Fibroblast of peridontal ligament (primary cell): ENCODE measurements at regions not wholly inside any gene's neighbourhood (a gene's known extent, or its start where the extent isn't known, plus 50 kb on each side); places are given as distances from the start of the nearest gene placed in this dataset.
A peak's percentile ranks its signal among the peaks of the same experiment; 100 is the strongest.
"Not testable (repeated sequence)": the region's sequence is repeated elsewhere in the genome, so short reads cannot be mapped to it uniquely, and the experiment has no call there.

Experiments
- DNase-seq: peaks from one replicate; pipeline ENCODE4 v3.0.0-alpha.2; 2010; ENCODE audit errors: extremely low read depth

DNA sequence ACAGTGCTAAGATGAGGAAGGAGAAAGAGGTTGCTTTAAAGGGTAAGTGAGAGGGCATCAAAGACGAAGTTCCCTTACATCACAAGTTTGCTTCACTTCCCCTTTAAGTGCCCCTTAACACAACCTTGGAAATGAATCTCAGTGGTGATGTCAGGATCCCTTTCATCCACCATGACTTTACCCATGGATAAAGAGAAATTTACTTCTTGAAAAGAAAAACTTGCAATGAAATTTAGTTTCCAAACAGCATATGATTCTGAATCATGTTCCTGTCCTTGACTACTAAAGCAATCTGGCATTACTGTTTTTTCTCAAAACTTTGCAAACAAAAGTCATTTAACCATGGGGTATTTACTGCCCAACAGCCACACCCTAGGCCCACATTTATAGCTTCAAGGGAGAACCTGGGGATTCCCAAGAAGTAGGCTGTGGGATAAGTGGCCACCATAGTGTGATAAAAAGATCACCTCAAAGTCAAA is 135.9 kb downstream of the ITGB8 start:
- DNase-seq, result no peak

DNA sequence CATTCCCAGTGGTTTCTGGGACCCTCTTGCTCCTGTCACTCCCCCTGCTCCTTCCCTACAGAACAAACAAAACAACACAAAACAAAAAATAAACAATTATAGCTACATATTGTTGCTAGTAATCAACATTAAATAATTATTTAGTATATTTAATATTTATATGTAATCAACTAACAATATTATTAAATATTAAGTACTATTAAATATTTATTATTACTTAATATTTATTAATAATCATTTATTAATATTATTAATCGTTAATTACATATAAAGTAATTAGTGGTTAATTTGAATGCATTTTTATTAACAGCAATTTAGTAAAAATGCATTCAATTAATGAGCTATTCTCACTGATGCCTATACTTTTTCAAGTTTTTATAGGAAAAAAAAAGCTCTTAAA is 139.4 kb downstream of the ITGB8 start:
- DNase-seq, result no peak

DNA sequence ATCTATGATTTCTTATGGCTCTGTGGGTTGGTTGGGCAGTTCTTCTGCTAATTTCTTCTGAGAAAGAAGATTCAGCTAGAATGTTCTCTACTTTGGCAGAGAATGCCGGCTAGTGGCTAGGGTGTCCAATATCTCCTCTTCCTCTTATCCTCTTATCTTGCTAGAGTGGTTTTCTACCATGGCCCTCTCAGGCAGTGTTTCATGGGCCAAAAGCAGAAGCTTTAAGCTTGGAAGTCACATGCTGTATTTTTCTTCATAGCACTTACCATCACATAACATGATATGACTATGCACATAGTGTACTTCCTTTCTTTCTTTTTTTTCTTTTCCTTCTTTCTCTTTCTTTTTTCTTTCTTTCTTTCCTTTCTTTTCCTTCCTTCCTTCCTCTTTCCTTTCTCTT is 140.0 kb downstream of the ITGB8 start:
- no peak for DNase-seq

DNA sequence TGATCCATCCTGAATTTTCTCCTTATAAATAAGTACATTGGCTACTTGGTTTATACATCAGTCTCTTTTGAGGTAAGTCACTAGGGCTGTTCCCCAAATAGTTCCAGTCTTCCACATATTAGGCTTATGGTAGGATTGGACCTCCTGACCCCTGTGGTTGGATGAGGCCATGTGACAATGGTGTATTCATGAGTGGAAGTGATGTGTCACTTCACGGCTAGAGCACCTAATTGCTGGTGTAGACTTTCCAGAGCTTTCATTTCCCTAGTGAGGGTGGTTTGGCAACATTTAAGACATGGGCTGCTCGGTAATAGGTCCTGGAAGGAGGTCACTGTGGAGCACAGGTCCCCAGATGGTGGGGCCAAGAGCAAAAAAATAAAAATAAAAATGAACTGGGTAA is 141.2 kb upstream of the ABCB5 start:
- no peak for DNase-seq

DNA sequence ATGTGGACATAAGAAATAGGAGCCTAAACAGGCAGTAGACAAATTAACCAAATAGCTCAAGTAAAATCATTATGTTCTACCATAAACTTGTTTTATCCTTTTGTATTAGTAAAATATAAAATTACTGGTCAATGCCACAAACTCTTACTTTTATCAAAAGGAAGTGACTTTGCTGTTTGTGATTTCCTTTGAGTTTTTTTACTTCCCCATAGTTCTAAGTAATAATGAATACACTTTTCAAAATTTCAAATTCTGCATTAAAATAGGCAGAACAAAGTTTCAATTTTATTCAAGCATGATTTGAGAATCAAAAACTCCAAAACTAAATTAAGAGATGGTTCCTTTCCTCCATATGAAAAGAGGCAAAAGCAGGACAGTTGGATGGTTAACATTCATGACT is 139.7 kb upstream of the ABCB5 start:
- DNase-seq, result no peak

DNA sequence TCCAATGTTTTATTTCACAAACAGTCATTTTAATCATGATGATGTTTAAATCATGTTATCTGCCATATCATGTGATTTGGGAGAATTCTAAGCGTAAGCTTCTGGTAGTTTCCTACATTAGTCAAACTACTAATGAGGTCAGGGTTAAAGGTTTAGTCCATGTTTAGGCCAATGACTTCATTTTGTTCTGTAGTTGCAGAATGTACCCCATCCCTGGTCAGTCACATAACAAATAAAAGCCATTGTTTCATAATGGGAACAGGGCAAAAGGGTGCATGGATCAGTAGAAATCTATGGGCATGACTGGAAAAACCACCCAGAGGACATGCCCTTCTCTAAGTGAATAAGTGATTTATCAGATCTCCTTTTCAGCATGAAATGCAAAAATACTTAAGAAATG is 138.4 kb upstream of the ABCB5 start:
- no peak for DNase-seq

DNA sequence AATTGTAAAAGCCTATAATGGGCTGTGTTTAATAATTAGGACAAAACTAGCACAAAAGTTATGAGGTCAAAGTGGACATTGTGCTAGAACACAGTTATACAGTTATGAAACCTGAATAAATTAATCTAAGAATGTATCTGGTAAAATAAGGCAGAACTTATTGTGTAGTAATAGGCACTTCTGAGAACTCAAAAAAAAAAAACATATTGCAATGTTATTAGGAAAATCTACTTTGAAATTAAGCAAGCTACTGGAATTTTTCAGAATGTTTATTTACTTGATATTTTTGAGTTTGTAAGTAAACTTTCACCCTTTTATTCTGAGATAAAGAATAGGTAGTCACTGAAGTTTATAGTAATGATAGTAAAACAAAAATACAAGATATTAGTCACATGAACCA is 135.8 kb upstream of the ABCB5 start:
- DNase-seq, result no peak

DNA sequence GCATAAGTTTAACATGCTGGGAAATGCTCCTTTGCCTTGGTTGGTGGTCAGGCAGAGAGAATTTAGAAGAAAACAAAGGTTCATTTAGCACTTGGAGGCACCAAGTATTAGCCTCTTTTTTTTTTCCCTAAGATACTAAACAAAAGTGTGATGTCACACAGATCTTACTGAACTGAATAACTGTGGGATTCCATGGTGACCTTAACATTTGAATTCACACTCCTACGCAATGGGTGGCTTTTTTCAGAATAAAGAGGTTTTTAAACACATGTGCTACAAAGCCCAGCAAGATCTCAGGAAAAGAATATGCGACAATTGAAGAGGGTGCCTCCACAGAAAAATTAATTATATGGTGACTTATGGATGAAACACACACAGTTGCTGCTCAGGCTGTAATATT is 133.4 kb upstream of the ABCB5 start:
- DNase-seq, result no peak

DNA sequence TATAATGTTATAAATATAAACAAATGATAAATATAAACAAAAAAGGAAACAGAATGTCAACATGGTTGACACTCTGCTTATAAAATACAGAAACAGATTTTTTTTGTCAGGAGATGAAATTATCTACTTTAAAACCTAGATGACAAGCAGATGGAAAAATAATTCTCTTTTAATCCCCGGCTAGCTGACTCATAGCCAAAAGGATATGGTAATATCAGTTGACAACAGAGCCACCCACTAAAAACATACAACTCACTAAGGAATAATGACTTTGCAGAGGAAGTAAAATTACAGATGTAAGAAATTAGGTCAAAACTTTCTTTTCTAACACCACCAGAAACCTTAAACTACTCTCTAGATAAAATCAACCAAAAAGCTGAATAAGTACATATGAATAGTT is 131.1 kb upstream of the ABCB5 start:
- DNase-seq, result no peak

DNA sequence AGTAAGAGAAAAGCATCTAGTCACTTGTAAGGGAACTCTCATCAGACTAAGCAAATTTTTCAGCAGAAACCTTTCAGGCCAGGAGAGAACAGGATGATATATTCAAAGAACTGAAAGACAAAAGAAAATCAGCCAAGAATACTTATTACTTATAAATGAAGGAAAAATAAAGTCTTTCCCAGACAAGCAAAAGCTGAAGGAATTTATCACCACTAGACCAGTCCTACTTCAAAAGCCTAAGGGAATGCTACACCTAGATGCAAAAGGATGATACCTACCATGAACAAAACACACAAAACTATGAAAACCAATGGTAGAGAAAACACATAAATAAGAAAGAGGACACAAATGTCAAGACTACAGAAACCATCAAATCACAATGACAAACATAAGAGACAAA is 126.6 kb upstream of the ABCB5 start:
- no peak for DNase-seq

DNA sequence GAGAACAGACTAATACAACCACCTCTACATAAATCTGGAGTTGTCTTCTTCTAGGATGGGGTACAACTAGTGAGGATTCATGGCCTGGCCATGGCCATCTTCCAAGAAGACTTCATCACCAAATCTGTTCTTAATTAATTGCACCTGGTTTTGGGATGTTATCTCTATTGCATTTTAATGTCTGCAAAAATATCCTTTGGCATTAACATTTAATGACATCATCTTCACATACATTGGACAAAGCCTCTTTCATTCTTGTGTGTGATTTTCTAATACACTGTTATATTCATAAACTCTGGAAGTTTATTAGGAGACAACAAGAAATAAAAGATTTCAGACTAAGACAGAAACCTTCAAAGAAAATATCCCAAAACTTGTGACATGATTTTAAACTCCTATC is 124.2 kb upstream of the ABCB5 start:
- no peak for DNase-seq

DNA sequence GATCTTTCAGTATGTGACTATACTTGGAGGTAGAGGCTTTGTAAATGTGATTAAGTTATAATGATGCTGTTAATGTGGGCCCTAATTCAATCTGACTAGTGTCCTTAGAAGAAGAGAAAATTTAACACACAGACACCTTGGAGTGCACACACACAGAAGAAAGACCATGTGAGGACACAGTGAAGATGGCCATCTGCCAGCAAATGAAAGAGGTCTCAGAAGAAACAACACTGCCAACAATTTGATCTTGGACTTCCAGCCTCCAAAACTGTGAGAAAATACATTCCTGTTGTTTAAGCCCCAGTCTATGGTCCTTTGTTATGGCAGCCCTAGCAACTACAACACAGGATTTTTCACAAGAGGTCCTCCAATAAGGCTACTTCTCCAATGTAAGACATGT is 120.9 kb upstream of the ABCB5 start:
- no peak for DNase-seq

DNA sequence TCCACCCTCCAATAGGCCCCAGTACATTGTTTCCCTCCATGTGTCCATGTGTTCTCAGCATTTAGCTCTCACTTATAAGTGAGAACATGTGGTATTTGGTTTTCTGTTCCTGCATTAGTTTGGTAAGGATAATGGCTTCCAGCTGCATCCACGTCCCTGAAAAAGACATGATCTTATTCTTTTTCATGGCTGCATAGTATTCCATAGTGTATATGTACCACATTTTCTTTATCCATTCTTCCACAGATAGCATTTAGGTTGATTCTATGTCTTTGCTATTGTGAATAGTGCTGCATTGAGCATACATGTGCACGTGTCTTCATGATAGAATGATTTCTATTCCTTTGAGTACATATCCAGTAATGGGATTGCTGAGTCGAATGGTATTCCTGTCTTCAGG is 114.0 kb upstream of the ABCB5 start:
- not testable (repeated sequence) for DNase-seq

DNA sequence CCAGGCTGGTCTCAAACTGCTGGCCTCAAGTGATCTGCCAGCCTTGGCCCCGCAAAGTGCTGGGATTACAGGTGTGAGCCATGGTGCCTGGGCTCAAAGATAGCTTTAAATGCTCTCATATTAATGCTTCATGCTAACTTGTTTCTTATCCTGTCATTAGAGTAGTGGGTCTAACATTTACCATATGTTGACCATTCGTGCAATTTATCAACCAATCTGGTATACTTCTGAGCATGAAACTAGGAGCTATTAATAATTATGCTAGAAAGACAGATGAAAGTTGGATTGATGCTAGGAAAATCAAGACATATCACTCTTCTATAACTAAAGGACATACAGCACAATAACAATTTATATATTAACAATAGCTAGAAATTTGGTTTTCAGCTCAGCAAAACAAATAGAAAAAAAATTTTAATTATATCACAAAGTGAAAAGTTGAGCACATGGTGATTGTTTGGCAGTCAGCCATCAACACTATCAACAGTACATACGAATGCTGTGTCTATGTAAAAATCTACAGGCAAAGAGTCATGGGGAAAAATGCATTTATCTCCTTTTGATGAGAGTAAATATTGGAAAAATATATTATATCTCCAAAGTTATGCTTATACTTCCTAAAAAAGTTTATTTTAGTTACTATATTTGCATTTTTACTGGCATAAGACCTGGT is 112.1 kb upstream of the ABCB5 start:
- no peak for DNase-seq

DNA sequence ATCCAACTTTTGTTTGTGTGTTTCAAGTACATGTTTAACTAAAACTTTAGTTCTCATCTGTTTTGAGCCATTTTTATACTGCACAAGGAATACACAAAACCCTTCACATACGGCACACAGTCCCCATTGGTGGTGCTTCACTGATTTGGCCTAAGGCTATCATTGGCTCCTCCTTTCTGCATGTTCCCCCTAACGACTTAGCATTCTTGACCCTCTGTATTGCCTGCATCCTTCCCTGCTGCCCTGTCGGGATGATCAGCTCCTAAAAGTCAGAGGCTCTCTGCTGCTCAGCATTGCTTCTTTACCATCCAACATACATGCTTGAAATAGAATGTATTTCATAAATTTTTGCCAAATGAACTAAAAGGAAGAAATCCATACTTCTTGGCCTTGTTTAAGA is 111.4 kb upstream of the ABCB5 start:
- DNase-seq, result no peak

DNA sequence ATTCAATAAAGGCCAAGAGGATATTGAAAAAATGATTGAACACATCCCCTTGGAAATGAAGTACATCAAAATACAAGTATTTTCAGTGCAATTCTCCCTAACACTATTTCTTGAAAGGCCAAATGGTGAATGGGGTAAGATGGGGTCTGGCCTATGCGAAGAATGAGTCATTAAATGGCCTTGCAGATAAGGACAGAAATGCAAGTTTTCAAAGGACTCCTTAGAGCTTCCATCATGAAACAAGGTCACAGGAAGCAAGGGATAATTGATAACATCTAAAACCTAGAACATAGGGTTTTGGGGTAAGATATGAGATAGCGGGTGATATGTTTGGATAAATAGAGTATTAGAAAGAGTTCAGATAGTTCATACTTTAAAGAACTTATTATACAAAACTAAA is 109.3 kb upstream of the ABCB5 start:
- DNase-seq, result no peak

DNA sequence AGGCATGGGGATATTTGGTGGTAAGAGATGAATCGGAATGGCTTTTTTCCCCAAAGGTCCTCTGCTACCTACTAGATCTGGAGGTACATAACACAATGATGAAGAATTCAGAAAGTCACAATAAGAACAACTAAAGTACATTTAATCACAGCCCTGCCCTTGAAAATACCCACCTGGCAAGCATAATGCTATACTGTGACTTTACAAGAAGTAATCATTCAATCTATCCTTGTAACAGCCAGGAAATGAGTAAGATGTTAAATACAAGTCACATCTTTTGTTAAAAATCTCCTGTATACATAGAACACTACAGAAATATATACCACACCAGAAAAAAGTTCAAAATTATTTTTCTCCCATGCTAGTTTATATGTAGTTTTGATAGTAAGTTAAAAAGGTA is 108.3 kb upstream of the ABCB5 start:
- no peak for DNase-seq

DNA sequence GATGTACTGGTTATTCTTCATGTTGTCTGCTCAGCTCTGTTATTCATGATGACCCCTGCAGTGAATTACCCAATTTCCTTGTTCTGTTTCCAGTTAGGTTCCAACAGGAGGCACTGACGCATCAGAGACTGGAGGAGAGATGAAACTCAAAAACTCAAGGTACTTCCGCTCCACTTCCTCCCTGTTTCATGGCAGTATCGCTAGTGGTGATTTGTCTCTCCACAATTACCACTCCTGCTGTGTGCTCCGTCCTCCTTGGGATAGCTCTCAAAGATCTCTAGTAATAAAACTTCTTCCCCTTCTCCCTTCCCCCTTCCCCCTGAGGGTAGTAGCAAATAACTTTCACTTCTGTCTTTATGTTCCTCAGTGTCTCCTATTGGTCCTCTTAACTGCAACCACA is 107.4 kb upstream of the ABCB5 start:
- DNase-seq, result no peak

DNA sequence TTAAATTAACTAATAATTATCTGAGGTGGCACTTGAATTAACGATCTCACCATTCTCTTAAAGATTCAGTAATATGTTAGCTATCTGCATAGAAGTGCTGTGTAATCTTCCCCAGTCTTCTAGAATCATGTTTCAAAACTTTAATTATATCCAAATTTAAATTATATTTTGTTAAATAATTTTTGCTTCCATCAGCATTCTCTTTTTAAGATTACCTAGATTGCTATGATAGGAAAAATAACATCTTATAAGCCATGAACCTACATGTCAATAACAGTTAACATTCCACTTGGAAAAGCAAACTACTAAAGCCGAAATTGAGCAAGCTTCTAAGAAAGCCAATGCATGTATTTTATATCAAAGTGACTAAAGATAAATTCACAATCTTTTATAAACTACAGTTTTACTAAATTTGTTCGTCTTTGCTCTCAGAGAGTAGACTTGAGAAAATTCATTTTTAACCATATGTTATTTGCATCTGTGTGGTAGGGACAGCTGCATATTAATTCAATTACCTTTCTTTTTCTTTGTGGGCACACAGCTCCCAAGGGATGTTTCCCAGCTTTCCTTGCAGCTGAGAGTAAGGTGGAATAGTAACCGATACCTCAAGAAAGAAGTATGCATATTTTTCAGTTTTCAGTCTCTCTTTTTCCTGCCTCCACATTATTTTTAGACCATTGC is 105.4 kb upstream of the ABCB5 start:
- DNase-seq, result no peak

DNA sequence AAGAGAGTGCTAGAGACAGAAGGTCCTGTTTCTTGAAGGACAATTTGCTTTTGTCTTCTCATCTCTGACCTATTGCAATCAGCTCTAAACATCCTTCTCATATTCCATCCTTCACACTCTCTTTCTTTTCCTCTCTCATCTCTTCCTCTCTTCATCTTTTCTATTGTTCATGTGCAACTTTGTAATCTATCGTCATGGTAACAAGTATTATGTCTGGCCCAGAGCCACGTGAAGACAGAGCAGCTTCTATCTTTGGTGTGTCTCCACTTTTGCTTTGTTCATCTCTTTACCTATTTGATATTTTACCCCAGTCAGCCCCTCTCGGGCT is 104.9 kb upstream of the ABCB5 start:
- DNase-seq, result no peak

DNA sequence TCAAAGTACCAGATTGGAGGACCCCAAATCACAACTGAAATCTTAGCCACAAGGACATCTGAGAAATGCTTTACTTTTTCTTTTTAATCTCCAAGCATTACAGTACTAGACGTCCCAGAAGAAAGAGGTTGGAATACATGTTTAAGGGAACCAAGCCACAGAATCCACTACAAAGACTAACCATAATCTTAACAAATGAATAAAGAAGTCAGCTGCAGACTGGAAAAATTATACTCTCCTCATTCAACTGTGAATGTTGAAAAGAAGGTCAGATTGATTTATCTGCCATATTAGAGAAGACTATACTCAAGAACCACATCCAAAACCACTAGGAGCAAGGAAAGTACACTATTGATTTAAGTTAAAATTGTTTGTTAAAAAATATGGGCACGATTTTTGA is 102.1 kb upstream of the ABCB5 start:
- no peak for DNase-seq

DNA sequence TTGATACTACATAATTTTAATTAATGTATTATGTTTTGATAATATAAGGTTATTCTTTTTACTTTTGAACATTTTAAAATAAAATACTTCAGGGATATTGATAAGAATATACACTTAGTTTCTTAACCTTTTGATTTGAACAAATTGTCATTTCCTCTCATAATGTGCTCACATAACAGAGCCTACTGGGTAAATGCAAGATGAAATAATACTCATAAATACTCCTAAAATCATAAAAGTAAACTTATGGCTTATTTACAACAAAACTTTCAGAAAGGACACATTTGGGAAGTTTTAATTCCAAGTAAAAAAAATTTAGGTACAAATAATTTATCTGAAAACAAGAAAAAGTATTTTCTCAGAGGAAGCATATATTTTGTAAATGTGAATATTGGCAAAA is 101.6 kb upstream of the ABCB5 start:
- no peak for DNase-seq

DNA sequence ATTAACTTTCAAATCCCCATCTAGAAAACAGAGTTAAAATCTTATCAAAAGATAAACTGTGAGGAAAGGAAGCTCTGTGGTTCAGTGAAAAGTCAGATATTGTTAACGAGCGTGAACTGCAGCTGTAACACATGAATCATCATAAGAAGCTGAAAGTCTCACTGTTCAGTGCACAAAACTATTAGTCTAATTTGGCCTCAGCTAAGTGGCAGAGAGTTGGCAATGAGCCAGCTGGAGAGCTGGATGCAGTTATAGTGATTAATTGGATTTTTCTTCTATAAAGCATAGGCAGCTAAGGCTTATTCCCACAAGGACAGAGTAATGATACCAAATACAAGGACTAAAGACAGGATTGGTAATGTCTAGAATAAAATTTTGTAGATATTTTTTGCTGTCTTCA is 101.1 kb upstream of the ABCB5 start:
- DNase-seq, result peak; percentile 0

DNA sequence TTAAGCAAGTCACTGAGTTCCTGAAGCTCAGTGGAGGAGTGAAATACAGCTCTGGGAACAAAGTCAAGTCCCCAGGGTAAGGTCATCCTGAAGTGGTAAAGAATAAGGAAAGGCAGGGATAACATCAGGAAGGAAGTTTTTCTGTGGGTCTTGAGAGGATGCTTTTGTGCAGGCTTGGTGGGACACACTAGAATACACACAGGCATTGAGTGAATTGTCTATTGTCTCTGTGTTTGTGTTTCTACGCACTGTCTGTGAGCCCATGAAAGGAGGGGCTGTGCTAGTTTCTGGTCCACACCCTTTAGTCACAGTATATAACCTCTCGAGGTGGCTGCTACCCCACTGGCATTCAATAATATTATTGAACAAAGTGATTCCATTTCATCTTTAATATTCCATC is 95.8 kb upstream of the ABCB5 start:
- DNase-seq, result no peak
